ENCODE measurements at regions not wholly inside any gene's neighbourhood (a gene's known extent, or its start where the extent isn't known, plus 50 kb on each side); places are given as distances from the start of the nearest gene placed in this dataset.

GRCh38 chr6:160895562-160895961 lies 96.0 kb upstream of the MAP3K4 start:
- no peak overlapping the region for H3K27ac Mint-ChIP-seq
- Histone ChIP-seq H3K36me3 (ENCODE audit: insufficient read depth, low read length) (no peaks in the 10 kb centered on the region), H3K27me3 (ENCODE audit: control insufficient read depth in 1 of 2, insufficient read depth in 2 of 2, low read length in 2 of 2) (no peaks in the 10 kb centered on the region), H3K4me1 (ENCODE audit: insufficient read depth, low read length) (no peaks in the 10 kb centered on the region), H3K9me3 (ENCODE audit: control insufficient read depth in 1 of 2, insufficient read depth in 1 of 2, low read length in 2 of 2) (peaks cover 0 to 5% of the 10 kb centered on the region in 2 experiments), H3K4me3 (ENCODE audit: low read length) (no peak overlapping the region), H3K27ac (ENCODE audit: low read depth in 1 of 2, low read length in 2 of 2) (no peak overlapping the region)
- H3K9me3 Mint-ChIP-seq = no peaks in the 10 kb centered on the region
- DNase-seq = no peak
- no peaks in the 10 kb centered on the region for H3K4me1 Mint-ChIP-seq (ENCODE audit: low read depth)
- no peak for ATAC-seq (ENCODE audit: poor library complexity)
- intact Hi-C loops (cut with DNase I, micrococcal nuclease) = no loop called here
- H3K27me3 Mint-ChIP-seq = peaks cover 16% of the 10 kb centered on the region
- ChIA-PET CTCF (no interaction called here), POLR2A (no interaction called here)
- no peak overlapping the region for H3K4me3 Mint-ChIP-seq
- no peaks in the 10 kb centered on the region for H3K36me3 Mint-ChIP-seq (ENCODE audit: low read depth)
- TF ChIP-seq CTCF (IDR thresholded peaks at IDR 0.05) = no peak

- no peaks in the 10 kb centered on the region for H3K4me1 Mint-ChIP-seq (ENCODE audit: low read depth)
- Histone ChIP-seq H3K4me1 (ENCODE audit: insufficient read depth, low read length) (no peaks in the 10 kb centered on the region), H3K27ac (ENCODE audit: low read depth in 1 of 2, low read length in 2 of 2) (no peak overlapping the region), H3K36me3 (ENCODE audit: insufficient read depth, low read length) (no peaks in the 10 kb centered on the region), H3K27me3 (ENCODE audit: control insufficient read depth in 1 of 2, insufficient read depth in 2 of 2, low read length in 2 of 2) (no peaks in the 10 kb centered on the region), H3K9me3 (ENCODE audit: control insufficient read depth in 1 of 2, insufficient read depth in 1 of 2, low read length in 2 of 2) (peaks cover 0 to 6% of the 10 kb centered on the region in 2 experiments), H3K4me3 (ENCODE audit: low read length) (no peak overlapping the region)
- ChIA-PET POLR2A (no interaction called here), CTCF (no interaction called here)
- H3K27me3 Mint-ChIP-seq = peaks cover 36% of the 10 kb centered on the region
- H3K9me3 Mint-ChIP-seq = no peaks in the 10 kb centered on the region
- H3K27ac Mint-ChIP-seq = no peak overlapping the region
- ATAC-seq (ENCODE audit: poor library complexity) (no peak), DNase-seq (no peak)
- no peak for TF ChIP-seq CTCF (IDR thresholded peaks at IDR 0.05)
- H3K36me3 Mint-ChIP-seq (ENCODE audit: low read depth) = no peaks in the 10 kb centered on the region
- intact Hi-C loops (cut with DNase I, micrococcal nuclease) = no loop called here
- H3K4me3 Mint-ChIP-seq = no peak overlapping the region
Measured at GRCh38 chr6:160899671-160900430, 91.7 kb upstream of the MAP3K4 start.

GRCh38 chr6:160911949-160912348 lies 79.6 kb upstream of the MAP3K4 start:
- no peak for DNase-seq
- intact Hi-C loops (cut with DNase I, micrococcal nuclease) = no loop called here
- Mint-ChIP-seq H3K36me3 (ENCODE audit: low read depth) (no peaks in the 10 kb centered on the region), H3K9me3 (peaks cover 6% of the 10 kb centered on the region), H3K4me3 (no peak overlapping the region), H3K27ac (no peak overlapping the region), H3K27me3 (peaks cover 12% of the 10 kb centered on the region), H3K4me1 (ENCODE audit: low read depth) (no peaks in the 10 kb centered on the region)
- TF ChIP-seq CTCF (IDR thresholded peaks at IDR 0.05) = no peak
- no peaks in the 10 kb centered on the region for H3K9me3 ChIP-seq (ENCODE audit: control insufficient read depth in 1 of 2, insufficient read depth in 1 of 2, low read length in 2 of 2)
- no peak for ATAC-seq (ENCODE audit: poor library complexity)
- no peak overlapping the region for H3K27ac ChIP-seq (ENCODE audit: low read depth in 1 of 2, low read length in 2 of 2)
- ChIA-PET CTCF (no interaction called here), POLR2A (no interaction called here)
- H3K4me3 ChIP-seq (ENCODE audit: low read length) = no peak overlapping the region
- H3K27me3 ChIP-seq (ENCODE audit: control insufficient read depth in 1 of 2, insufficient read depth in 2 of 2, low read length in 2 of 2) = peaks cover 0 to 1% of the 10 kb centered on the region in 2 experiments
- H3K4me1 ChIP-seq (ENCODE audit: insufficient read depth, low read length) = no peaks in the 10 kb centered on the region
- no peaks in the 10 kb centered on the region for H3K36me3 ChIP-seq (ENCODE audit: insufficient read depth, low read length)

All from CD4-positive, alpha-beta T cell (primary cell).